ENCODE measurements at regions not wholly inside any gene's neighbourhood (a gene's known extent, or its start where the extent isn't known, plus 50 kb on each side); places are given as distances from the start of the nearest gene placed in this dataset.

GRCh38 chr9:87259543-87260518 lies 237.8 kb upstream of the DAPK1 start:
- no peak for DNase-seq

- no peak for DNase-seq
Observed at GRCh38 chr9:87263291-87263690, 234.4 kb upstream of the DAPK1 start.

- no peak for DNase-seq
Observed at GRCh38 chr9:87266697-87267096, 231.0 kb upstream of the DAPK1 start.

DNA sequence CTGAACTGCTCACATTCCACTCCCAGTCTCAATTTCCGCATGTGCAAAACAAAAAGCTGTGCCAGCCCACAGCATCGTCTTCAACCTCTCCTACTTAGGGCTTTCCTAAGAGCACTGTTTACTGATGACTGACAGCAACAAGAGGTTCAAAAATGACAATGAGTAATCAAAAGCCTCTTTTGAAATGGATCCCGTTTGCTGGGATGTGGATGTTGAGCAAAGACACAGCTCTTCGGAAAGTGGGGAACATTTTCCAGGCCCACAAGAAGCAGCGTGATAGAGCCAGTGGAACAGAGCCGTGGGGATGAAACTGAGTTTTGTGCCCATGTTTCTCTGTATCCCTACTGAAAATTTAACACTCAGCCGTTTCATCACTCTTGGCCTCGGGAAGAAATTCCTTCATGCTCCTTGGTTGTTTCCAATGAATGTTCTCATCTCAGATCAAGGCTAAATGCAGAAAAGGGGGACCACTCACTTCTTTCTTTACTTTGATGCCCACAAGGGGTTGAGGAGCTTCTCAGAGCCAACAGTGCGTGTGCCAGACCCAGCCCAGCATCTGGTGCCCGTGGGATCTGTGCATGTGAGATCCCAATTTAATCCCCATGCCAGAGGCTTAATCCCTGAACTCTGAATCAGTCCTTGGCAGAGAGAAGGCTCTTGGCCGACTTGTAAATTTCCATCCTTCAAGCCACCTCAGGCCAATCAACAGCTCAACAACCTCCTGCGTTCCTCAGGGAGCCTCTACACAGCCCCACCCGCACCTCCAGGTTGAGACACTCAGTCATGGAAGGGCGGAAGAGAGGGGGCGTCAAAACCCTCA lies 230.2 kb upstream of the DAPK1 start:
- DNase-seq = peak; percentile 9

DNA sequence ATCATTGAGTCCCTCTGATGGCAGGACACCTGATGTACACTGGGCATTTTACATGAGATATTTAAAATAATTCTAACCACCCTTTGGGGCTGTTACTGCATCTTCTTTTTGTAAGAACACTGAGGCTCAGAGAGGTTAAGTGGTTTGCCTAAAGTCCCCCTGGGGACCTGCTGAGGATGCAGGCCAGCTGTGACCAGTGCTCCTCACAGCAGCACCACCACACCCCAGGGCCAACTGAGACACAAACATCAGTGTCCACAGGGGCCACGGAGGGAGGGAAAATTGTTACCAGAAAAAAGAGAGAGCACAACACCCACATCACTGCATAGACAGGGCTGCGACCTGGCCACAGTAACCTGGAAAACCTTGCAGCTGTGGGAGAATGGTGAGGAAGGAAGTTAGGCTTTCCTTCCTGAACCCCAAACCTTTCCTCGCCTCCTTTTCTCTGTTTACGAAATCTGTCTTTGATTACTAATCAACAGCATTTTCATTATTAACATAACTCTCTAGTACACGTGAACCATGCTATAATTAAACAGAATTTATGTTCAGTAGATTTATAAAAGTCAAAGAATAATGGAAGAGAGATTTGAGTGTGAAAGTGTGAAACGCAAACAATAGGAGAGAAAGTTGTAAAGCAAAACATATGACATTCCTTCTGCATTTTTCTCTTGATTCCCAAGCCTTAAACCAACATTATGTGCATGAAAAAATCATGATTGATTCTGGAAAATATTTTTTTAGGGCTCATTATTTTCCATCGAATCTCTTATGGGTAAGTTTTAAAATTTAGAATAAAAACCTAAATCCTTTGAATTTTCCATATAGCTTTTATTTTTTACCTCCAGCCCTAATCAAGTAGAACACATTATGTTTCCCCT lies 228.1 kb upstream of the DAPK1 start:
- DNase-seq = no peak

GRCh38 chr9:87270221-87270847 lies 227.3 kb upstream of the DAPK1 start:
- DNase-seq = no peak

GRCh38 chr9:87270848-87271234 lies 226.8 kb upstream of the DAPK1 start:
- DNase-seq = no peak

GRCh38 chr9:87271696-87272477 lies 225.8 kb upstream of the DAPK1 start:
- no peak for DNase-seq

GRCh38 chr9:87275047-87275725 lies 222.5 kb upstream of the DAPK1 start:
- no peak for DNase-seq

- no peak for DNase-seq
Observed at GRCh38 chr9:87276327-87276841, 221.3 kb upstream of the DAPK1 start.

GRCh38 chr9:87276851-87277261 lies 220.8 kb upstream of the DAPK1 start:
- DNase-seq = no peak

DNA sequence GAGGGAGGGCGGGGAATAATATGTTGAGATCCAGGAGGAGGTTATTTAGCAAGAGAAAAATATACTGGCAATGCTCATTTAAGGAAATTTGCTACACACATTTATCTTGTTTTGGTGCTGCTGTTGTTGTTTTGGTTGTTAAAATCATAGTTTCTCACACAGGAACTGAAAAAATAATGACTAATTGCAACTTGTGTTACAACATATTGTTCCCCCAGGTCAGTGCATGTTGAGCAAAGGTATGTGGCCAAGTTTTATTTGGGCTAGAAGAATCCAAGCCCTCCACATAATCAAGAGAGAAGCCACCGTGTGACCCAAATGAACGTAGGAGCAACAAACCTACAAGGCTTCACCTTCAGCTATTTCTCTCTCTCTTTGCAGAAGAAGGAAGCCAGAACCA lies 220.3 kb upstream of the DAPK1 start:
- no peak for DNase-seq

- no peak for DNase-seq
Observed at GRCh38 chr9:87278971-87279733, 218.5 kb upstream of the DAPK1 start.

GRCh38 chr9:87280421-87280820 lies 217.2 kb upstream of the DAPK1 start:
- no peak for DNase-seq

- DNase-seq = no peak
Observed at GRCh38 chr9:87282538-87282937, 215.1 kb upstream of the DAPK1 start.

- no peak for DNase-seq
Observed at GRCh38 chr9:87283585-87283984, 214.1 kb upstream of the DAPK1 start.

GRCh38 chr9:87285183-87285850 lies 212.3 kb upstream of the DAPK1 start:
- DNase-seq = no peak

- DNase-seq = no peak
Observed at GRCh38 chr9:87286506-87286905, 211.2 kb upstream of the DAPK1 start.

Measured in NCI-H524 treated with DMSO at 0.1 percent for 48 hours (cell line).